Aorta (tissue), 5 donors: ENCODE measurements at regions not wholly inside any gene's neighbourhood (a gene's known extent, or its start where the extent isn't known, plus 50 kb on each side); places are given as distances from the start of the nearest gene placed in this dataset.

Experiments
- ATAC-seq: fragments of 200-7000 bp; cut with Tn5 transposase; one replicate; pipeline ENCODE4 v1.9.1; 2022; ENCODE audit warnings: moderate library complexity; ENCODE audit not compliant: low FRiP score
- DNase-seq, 2 donors: peaks; one replicate each; pipeline ENCODE4 v3.0.0-alpha.2; 2020
- H3K27ac ChIP-seq, 2 donors: one replicate each; pipeline ENCODE4 v1.5.1; 2013; ENCODE audit warnings: low read length in 2 of 2, mild to moderate bottlenecking in 2 of 2, moderate library complexity in 2 of 2, control low read depth in 1 of 2, inconsistent platforms in 1 of 2, low read depth in 1 of 2
- H3K27me3 ChIP-seq, 2 donors: one replicate each; pipeline ENCODE4 v1.6.1; 2013; ENCODE audit warnings: control low read depth in 1 of 2, low read length in 1 of 2, mild to moderate bottlenecking in 1 of 2, moderate library complexity in 1 of 2; ENCODE audit not compliant: insufficient read depth in 2 of 2, control insufficient read depth in 1 of 2
- H3K36me3 ChIP-seq, 2 donors: one replicate each; pipeline ENCODE4 v1.6.1; 2013; ENCODE audit warnings: control low read depth in 1 of 2, low read length in 1 of 2, mild to moderate bottlenecking in 1 of 2; ENCODE audit not compliant: insufficient read depth in 2 of 2, control insufficient read depth in 1 of 2
- H3K4me1 ChIP-seq, 2 donors: one replicate each; pipeline ENCODE4 v1.6.1; 2013; ENCODE audit warnings: low read length in 2 of 2, control low read depth in 1 of 2, mild to moderate bottlenecking in 1 of 2, moderate library complexity in 1 of 2; ENCODE audit not compliant: insufficient read depth in 2 of 2, control insufficient read depth in 1 of 2
- H3K4me3 ChIP-seq, 2 donors: one replicate each; pipeline ENCODE4 v1.5.1; 2013; ENCODE audit warnings: low read length in 2 of 2, control low read depth in 1 of 2, mild to moderate bottlenecking in 1 of 2
- H3K9me3 ChIP-seq: one replicate; pipeline ENCODE4 v1.6.1; 2013; ENCODE audit warnings: mild to moderate bottlenecking, low read length; ENCODE audit not compliant: control insufficient read depth
- WGBS, 2 donors: extraction: QIAGEN DNeasy Blood & Tissue Kit; methylation state at CpG; one replicate each; pipeline ENCODE4 v1.1.7; 2013; 5-methylcytosine and 5-hydroxymethylcytosine counted together
- intact Hi-C, 2 donors: fragments of 100-400 bp; cut with DNase I; formaldehyde crosslinking; loops; one replicate each; pipeline versions ENCODE4 v1.14.2 to v1.15.0; 2022
- donor health status: healthy with polysubstance abuse.
- donor health status: Bipolar disorder and iron deficiency.
- donor health status: DM: no; HTN: no; CAD: no.
- donor health status: DM: no; HTN: no; CAD: no.
- donor health status: DM: yes; HTN: yes; CAD: no.

- Histone ChIP-seq H3K9me3 (no peaks in the 10 kb centered on the region), H3K36me3 (no peaks in the 10 kb centered on the region), H3K4me3 (no peak overlapping the region), H3K27me3 (no peaks in the 10 kb centered on the region), H3K27ac (no peak overlapping the region), H3K4me1 (no peaks in the 10 kb centered on the region)
- intact Hi-C loops, result no loop called here
- 74 to 81% methylated on average over 11 of the region's 11 CpGs for WGBS, 2 donors
- no peak for ATAC-seq
- no peak for DNase-seq
Observed at GRCh38 chr12:67524861-67525616, 123.5 kb upstream of the DYRK2 start.

GRCh38 chr12:67525617-67525884, 123.0 kb upstream of the DYRK2 start:
- DNase-seq (no peak), ATAC-seq (no peak)
- H3K27ac ChIP-seq, result no peak overlapping the region
- intact Hi-C loops, result no loop called here
- 97 to 100% methylated on average over 1 of the region's 1 CpG for WGBS, 2 donors
- no peaks in the 10 kb centered on the region for H3K4me1 ChIP-seq
- no peak overlapping the region for H3K4me3 ChIP-seq
- no peaks in the 10 kb centered on the region for H3K9me3 ChIP-seq
- H3K36me3 ChIP-seq, result no peaks in the 10 kb centered on the region
- no peaks in the 10 kb centered on the region for H3K27me3 ChIP-seq

- Histone ChIP-seq H3K4me1 (no peaks in the 10 kb centered on the region), H3K27me3 (no peaks in the 10 kb centered on the region), H3K27ac (no peak overlapping the region), H3K36me3 (no peaks in the 10 kb centered on the region), H3K9me3 (no peaks in the 10 kb centered on the region), H3K4me3 (no peak overlapping the region)
- no peak for DNase-seq
- no peak for ATAC-seq
- intact Hi-C loops, result no loop called here
Observed at GRCh38 chr12:67526129-67526528, 122.4 kb upstream of the DYRK2 start.

GRCh38 chr12:67531051-67531450, 117.5 kb upstream of the DYRK2 start:
- H3K36me3 ChIP-seq, result no peaks in the 10 kb centered on the region
- ATAC-seq, result no peak
- intact Hi-C loops, result no loop called here
- no peak overlapping the region for H3K4me3 ChIP-seq
- H3K9me3 ChIP-seq, result no peaks in the 10 kb centered on the region
- 73 to 76% methylated on average over 1 of the region's 1 CpG for WGBS, 2 donors
- no peak for DNase-seq
- no peak overlapping the region for H3K27ac ChIP-seq
- H3K27me3 ChIP-seq, result no peaks in the 10 kb centered on the region
- H3K4me1 ChIP-seq, result peaks cover 0 to 3% of the 10 kb centered on the region in 2 donors

GRCh38 chr12:67531501-67531900, 117.0 kb upstream of the DYRK2 start:
- DNase-seq (no peak), ATAC-seq (no peak)
- Histone ChIP-seq H3K9me3 (no peaks in the 10 kb centered on the region), H3K27ac (no peak overlapping the region), H3K27me3 (no peaks in the 10 kb centered on the region), H3K4me1 (peaks cover 0 to 3% of the 10 kb centered on the region in 2 donors), H3K4me3 (no peak overlapping the region), H3K36me3 (no peaks in the 10 kb centered on the region)
- intact Hi-C loops, result no loop called here
- WGBS, 2 donors, result 14 to 18% methylated on average over 3 of the region's 3 CpGs

GRCh38 chr12:67533159-67533558, 115.4 kb upstream of the DYRK2 start:
- ATAC-seq (no peak), DNase-seq (no peak)
- Histone ChIP-seq H3K4me3 (no peak overlapping the region), H3K27me3 (no peaks in the 10 kb centered on the region), H3K4me1 (peaks cover 0 to 3% of the 10 kb centered on the region in 2 donors), H3K9me3 (no peaks in the 10 kb centered on the region), H3K27ac (no peak overlapping the region), H3K36me3 (no peaks in the 10 kb centered on the region)
- 96 to 100% methylated on average over 1 of the region's 1 CpG for WGBS, 2 donors
- intact Hi-C loops, result no loop called here

- intact Hi-C loops, result no loop called here
- no peak for DNase-seq
- Histone ChIP-seq H3K4me3 (no peak overlapping the region), H3K4me1 (peaks cover 0 to 3% of the 10 kb centered on the region in 2 donors), H3K27me3 (no peaks in the 10 kb centered on the region), H3K27ac (no peak overlapping the region), H3K9me3 (no peaks in the 10 kb centered on the region), H3K36me3 (no peaks in the 10 kb centered on the region)
- no peak for ATAC-seq
- WGBS, 2 donors, result 64 to 80% methylated on average over 3 of the region's 3 CpGs
Observed at GRCh38 chr12:67534046-67534445, 114.5 kb upstream of the DYRK2 start.

- H3K9me3 ChIP-seq, result no peaks in the 10 kb centered on the region
- peaks cover 0 to 3% of the 10 kb centered on the region in 2 donors for H3K4me1 ChIP-seq
- no peak overlapping the region for H3K27ac ChIP-seq
- WGBS, 2 donors, result 8 to 11% methylated on average over 4 of the region's 4 CpGs
- intact Hi-C loops, result no loop called here
- H3K27me3 ChIP-seq, result no peaks in the 10 kb centered on the region
- ATAC-seq (peak; percentile 45), DNase-seq (peak in 1 of 2 donors; percentile 59)
- no peaks in the 10 kb centered on the region for H3K36me3 ChIP-seq
- H3K4me3 ChIP-seq, result no peak overlapping the region
Observed at GRCh38 chr12:67534681-67535080, 113.9 kb upstream of the DYRK2 start.

- DNase-seq, result no peak
- no peak for ATAC-seq
- 79 to 84% methylated on average over 6 of the region's 6 CpGs for WGBS, 2 donors
- no peak overlapping the region for H3K27ac ChIP-seq
- H3K9me3 ChIP-seq, result no peaks in the 10 kb centered on the region
- intact Hi-C loops, result no loop called here
- H3K27me3 ChIP-seq, result no peaks in the 10 kb centered on the region
- no peak overlapping the region for H3K4me3 ChIP-seq
- H3K4me1 ChIP-seq, result peaks cover 0 to 3% of the 10 kb centered on the region in 2 donors
- no peaks in the 10 kb centered on the region for H3K36me3 ChIP-seq
Observed at GRCh38 chr12:67535176-67535575, 113.4 kb upstream of the DYRK2 start.
